ENCODE measurements at regions not wholly inside any gene's neighbourhood (a gene's known extent, or its start where the extent isn't known, plus 50 kb on each side); places are given as distances from the start of the nearest gene placed in this dataset.

Small RNA genes in the stretch of these regions (small RNA-seq; reads per million reads assigned to genes)
- gene RNA5SP486 (0.10 to 3.0 reads per million in 2 experiments), gene RNU7-144P (0 reads per million in 2 experiments), gene RNU7-92P (0 reads per million in 2 experiments)

Measured in right lobe of liver (tissue), 1 donor.